NCI-H187 treated with DMSO at 0.1 percent for 48 hours (cell line): ENCODE measurements at regions not wholly inside any gene's neighbourhood (a gene's known extent, or its start where the extent isn't known, plus 50 kb on each side); places are given as distances from the start of the nearest gene placed in this dataset.
"Not testable (repeated sequence)": the region's sequence is repeated elsewhere in the genome, so short reads cannot be mapped to it uniquely, and the experiment has no call there.

ENCODE experiments used
- DNase-seq: peaks from one replicate; lab custom pipeline; 2025; lab: John Stamatoyannopoulos, UW

GRCh38 chr20:7171911-7172310 lies 404.4 kb downstream of the BMP2 start:
- DNase-seq: no peak

- DNase-seq: no peak
Measured at GRCh38 chr20:7174554-7174953, 407.1 kb downstream of the BMP2 start.

GRCh38 chr20:7175827-7176226 lies 408.3 kb downstream of the BMP2 start:
- DNase-seq: not testable (repeated sequence)

GRCh38 chr20:7178004-7178403 lies 410.5 kb downstream of the BMP2 start:
- DNase-seq: no peak

GRCh38 chr20:7180256-7181045 lies 413.0 kb downstream of the BMP2 start:
- DNase-seq: no peak

GRCh38 chr20:7189231-7189630 lies 421.7 kb downstream of the BMP2 start:
- DNase-seq: peak; percentile 25

GRCh38 chr20:7193681-7194080 lies 426.2 kb downstream of the BMP2 start:
- DNase-seq: no peak

- DNase-seq: no peak
Measured at GRCh38 chr20:7195704-7196103, 428.2 kb downstream of the BMP2 start.

- no peak for DNase-seq
Measured at GRCh38 chr20:7196481-7196880, 429.0 kb downstream of the BMP2 start.

GRCh38 chr20:7199861-7200260 lies 432.4 kb downstream of the BMP2 start:
- no peak for DNase-seq

- no peak for DNase-seq
Measured at GRCh38 chr20:7207186-7207798, 439.8 kb downstream of the BMP2 start.

- no peak for DNase-seq
Measured at GRCh38 chr20:7210910-7211309, 443.4 kb downstream of the BMP2 start.

- no peak for DNase-seq
Measured at GRCh38 chr20:7214081-7214740, 446.7 kb downstream of the BMP2 start.

GRCh38 chr20:7217606-7218005 lies 450.1 kb downstream of the BMP2 start:
- DNase-seq: no peak

- DNase-seq: no peak
Measured at GRCh38 chr20:7220755-7221154, 453.3 kb downstream of the BMP2 start.

- DNase-seq: no peak
Measured at GRCh38 chr20:7226156-7226555, 458.7 kb downstream of the BMP2 start.

GRCh38 chr20:7231303-7231702 lies 463.8 kb downstream of the BMP2 start:
- DNase-seq: no peak

- DNase-seq: no peak
Measured at GRCh38 chr20:7232796-7233195, 465.3 kb downstream of the BMP2 start.

- no peak for DNase-seq
Measured at GRCh38 chr20:7237251-7237650, 469.8 kb downstream of the BMP2 start.

GRCh38 chr20:7240490-7240889 lies 473.0 kb downstream of the BMP2 start:
- no peak for DNase-seq

GRCh38 chr20:7248281-7249201 lies 481.1 kb downstream of the BMP2 start:
- peak; percentile 44 for DNase-seq

GRCh38 chr20:7250337-7250736 lies 482.9 kb downstream of the BMP2 start:
- no peak for DNase-seq
